Natural killer cell (primary cell): ENCODE measurements at regions not wholly inside any gene's neighbourhood (a gene's known extent, or its start where the extent isn't known, plus 50 kb on each side); places are given as distances from the start of the nearest gene placed in this dataset.

Experiments
- ATAC-seq, 3 donors: fragments of 150-1000 bp in 2 of 3; fragments of 200-7000 bp in 1 of 3; cut with Tn5 transposase; 1 replicate in 1 of 3; 2 replicates in 2 of 3; pipeline ENCODE4 v1.10.0; 2021; ENCODE audit warnings: mild to moderate bottlenecking in 2 of 3, moderate library complexity in 2 of 3
- DNase-seq, 2 donors: peaks; one replicate each; pipeline versions ENCODE4 v3.0.0 to v3.0.0-alpha.2; 2013 to 2021; ENCODE audit warnings: mixed read lengths in 1 of 2
- H3K27ac ChIP-seq: one replicate; pipeline ENCODE4 v1.5.1; 2013; ENCODE audit warnings: mild to moderate bottlenecking, low read length
- H3K27me3 ChIP-seq: one replicate; pipeline ENCODE4 v1.6.1; 2013; ENCODE audit warnings: low read length; ENCODE audit not compliant: control insufficient read depth, insufficient read depth
- H3K36me3 ChIP-seq: one replicate; pipeline ENCODE4 v1.6.1; 2013; ENCODE audit warnings: low read length; ENCODE audit not compliant: control insufficient read depth, insufficient read depth
- H3K4me1 ChIP-seq: one replicate; pipeline ENCODE4 v1.6.1; 2013; ENCODE audit warnings: low read length; ENCODE audit not compliant: control insufficient read depth, insufficient read depth
- H3K4me3 ChIP-seq: one replicate; pipeline ENCODE4 v1.5.1; 2013; ENCODE audit warnings: low read length
- H3K9me3 ChIP-seq: one replicate; pipeline ENCODE4 v1.6.1; 2013; ENCODE audit warnings: low read length; ENCODE audit not compliant: control insufficient read depth, insufficient read depth
- H3K27ac Mint-ChIP-seq, 2 donors: one replicate each; pipeline ENCODE4 v1.8.0; 2022; ENCODE audit warnings: mild to moderate bottlenecking in 2 of 2, mixed read lengths in 2 of 2, moderate library complexity in 1 of 2
- H3K27me3 Mint-ChIP-seq, 2 donors: one replicate each; pipeline ENCODE4 v1.8.0; 2022; ENCODE audit warnings: low read depth in 2 of 2, mixed read lengths in 2 of 2
- H3K36me3 Mint-ChIP-seq: one replicate; pipeline ENCODE4 v1.8.0; 2022; ENCODE audit warnings: mixed read lengths
- H3K4me1 Mint-ChIP-seq, 2 donors: one replicate each; pipeline ENCODE4 v1.8.0; 2022; ENCODE audit warnings: mixed read lengths in 2 of 2
- H3K4me3 Mint-ChIP-seq: one replicate; pipeline ENCODE4 v1.8.0; 2022; ENCODE audit warnings: mild to moderate bottlenecking, moderate library complexity, mixed read lengths
- H3K9me3 Mint-ChIP-seq, 2 donors: one replicate each; pipeline ENCODE4 v1.8.0; 2022; ENCODE audit warnings: mixed read lengths in 2 of 2
- CTCF ChIP-seq: fragments of 200-600 bp; IDR thresholded peaks from one replicate; pipeline ENCODE4 v1.8.0; 2022; ENCODE audit warnings: antibody characterized with exemption
- WGBS: methylation state at CpG from one replicate; pipeline ENCODE4 v1.1.7; 2013; ENCODE audit warnings: missing lambda C conversion rate; ENCODE audit not compliant: insufficient coverage; 5-methylcytosine and 5-hydroxymethylcytosine counted together
- intact Hi-C: fragments of 100-400 bp; cut with micrococcal nuclease; formaldehyde crosslinking; loops from one replicate; pipeline ENCODE4 v1.14.2; 2022

DNA sequence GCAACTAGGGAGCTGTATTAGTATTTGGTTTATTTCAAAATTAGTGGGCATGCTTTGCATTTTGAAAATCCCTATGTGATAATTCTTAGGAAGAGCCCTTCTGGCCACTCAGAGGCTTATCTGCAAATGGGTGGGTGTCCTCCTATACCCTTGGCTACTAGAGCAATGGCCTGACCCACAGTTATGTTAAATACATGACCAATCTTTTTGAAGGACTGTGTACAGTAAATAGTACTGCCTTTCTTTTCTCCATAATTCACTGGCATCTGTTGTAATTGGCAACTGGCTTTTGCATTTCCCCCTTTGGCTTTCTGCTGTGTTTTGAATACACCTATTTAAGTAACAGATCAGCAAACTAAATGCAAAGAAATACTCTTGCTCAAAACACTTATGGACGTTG is 175.4 kb downstream of the ANXA2 start:
- no peak overlapping the region for H3K27ac ChIP-seq
- no peaks in the 10 kb centered on the region for H3K27me3 ChIP-seq
- Mint-ChIP-seq H3K36me3 (no peaks in the 10 kb centered on the region), H3K27ac (no peak overlapping the region), H3K9me3 (no peaks in the 10 kb centered on the region), H3K27me3 (peaks cover 22 to 27% of the 10 kb centered on the region in 2 donors), H3K4me3 (no peak overlapping the region), H3K4me1 (no peaks in the 10 kb centered on the region)
- no peaks in the 10 kb centered on the region for H3K9me3 ChIP-seq
- no peaks in the 10 kb centered on the region for H3K36me3 ChIP-seq
- intact Hi-C loops, result no loop called here
- TF ChIP-seq CTCF, result no peak
- H3K4me3 ChIP-seq, result no peak overlapping the region
- no peaks in the 10 kb centered on the region for H3K4me1 ChIP-seq
- ATAC-seq (no peak), DNase-seq (no peak)
- WGBS, result 56% methylated on average over 1 of the region's 1 CpG

DNA sequence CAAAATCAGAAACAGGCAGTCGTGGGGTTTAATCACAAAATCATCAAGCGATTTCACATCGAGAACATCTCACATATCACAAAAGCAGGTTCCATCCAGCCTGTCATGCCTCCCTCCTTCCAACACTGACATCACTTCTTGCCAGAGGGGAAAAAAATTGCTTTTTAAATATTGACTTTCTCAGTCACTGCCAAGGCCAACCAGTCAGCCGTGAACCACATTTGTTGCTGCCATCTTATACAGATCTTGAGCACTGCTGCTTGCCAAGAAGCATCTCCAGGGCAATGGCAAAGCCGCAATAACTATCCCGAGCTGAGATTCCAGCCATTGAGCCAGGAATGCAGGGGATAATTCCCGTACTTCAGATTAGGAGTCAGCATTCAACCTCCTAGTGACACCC is 174.6 kb downstream of the ANXA2 start:
- H3K36me3 ChIP-seq, result no peaks in the 10 kb centered on the region
- H3K4me3 ChIP-seq, result no peak overlapping the region
- TF ChIP-seq CTCF, result no peak
- H3K4me1 ChIP-seq, result no peaks in the 10 kb centered on the region
- Mint-ChIP-seq H3K27me3 (peaks cover 22 to 28% of the 10 kb centered on the region in 2 donors), H3K4me1 (no peaks in the 10 kb centered on the region), H3K36me3 (no peaks in the 10 kb centered on the region), H3K27ac (no peak overlapping the region), H3K4me3 (no peak overlapping the region), H3K9me3 (no peaks in the 10 kb centered on the region)
- H3K27ac ChIP-seq, result no peak overlapping the region
- DNase-seq, result no peak
- H3K27me3 ChIP-seq, result no peaks in the 10 kb centered on the region
- intact Hi-C loops, result no loop called here
- ATAC-seq, result no peak
- H3K9me3 ChIP-seq, result no peaks in the 10 kb centered on the region
- 82% methylated on average over 7 of the region's 7 CpGs for WGBS

DNA sequence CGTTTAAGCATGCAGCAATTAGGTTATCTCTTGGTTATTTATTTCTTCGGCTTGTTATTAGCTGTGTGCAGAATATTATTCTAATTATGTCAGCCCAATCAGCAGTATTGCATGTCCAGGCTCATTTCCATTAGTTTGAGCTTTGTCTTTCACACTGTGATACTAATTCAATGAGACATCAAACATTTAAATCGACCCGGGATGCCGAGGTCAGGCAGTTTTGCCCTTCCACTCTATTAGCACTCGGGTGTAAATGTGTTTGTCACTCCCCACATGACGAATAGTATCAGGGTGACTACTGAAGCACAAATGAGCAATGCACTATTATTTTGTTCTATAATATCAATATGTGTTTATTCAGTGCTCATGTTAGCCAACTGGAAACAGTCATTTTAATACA is 170.9 kb downstream of the ANXA2 start:
- TF ChIP-seq CTCF, result no peak
- no peak overlapping the region for H3K27ac ChIP-seq
- no peaks in the 10 kb centered on the region for H3K9me3 ChIP-seq
- Mint-ChIP-seq H3K4me1 (no peaks in the 10 kb centered on the region), H3K9me3 (no peaks in the 10 kb centered on the region), H3K27me3 (peaks cover 23 to 30% of the 10 kb centered on the region in 2 donors), H3K36me3 (no peaks in the 10 kb centered on the region), H3K27ac (no peak overlapping the region), H3K4me3 (no peak overlapping the region)
- intact Hi-C loops, result no loop called here
- no peaks in the 10 kb centered on the region for H3K4me1 ChIP-seq
- DNase-seq (no peak), ATAC-seq (no peak)
- H3K4me3 ChIP-seq, result no peak overlapping the region
- H3K27me3 ChIP-seq, result no peaks in the 10 kb centered on the region
- H3K36me3 ChIP-seq, result no peaks in the 10 kb centered on the region
- 84% methylated on average over 6 of the region's 7 CpGs for WGBS

GRCh38 chr15:60228101-60228500 is 169.7 kb downstream of the ANXA2 start:
- H3K36me3 Mint-ChIP-seq, result no peaks in the 10 kb centered on the region
- Histone ChIP-seq H3K36me3 (no peaks in the 10 kb centered on the region), H3K9me3 (no peaks in the 10 kb centered on the region), H3K27ac (no peak overlapping the region), H3K4me1 (no peaks in the 10 kb centered on the region), H3K27me3 (no peaks in the 10 kb centered on the region), H3K4me3 (no peak overlapping the region)
- no peak overlapping the region for H3K27ac Mint-ChIP-seq
- H3K9me3 Mint-ChIP-seq, result no peaks in the 10 kb centered on the region
- H3K27me3 Mint-ChIP-seq, result peaks cover 21 to 29% of the 10 kb centered on the region in 2 donors
- H3K4me1 Mint-ChIP-seq, result no peaks in the 10 kb centered on the region
- no peak for TF ChIP-seq CTCF
- WGBS, result 79% methylated on average over 1 of the region's 3 CpGs
- ATAC-seq, result no peak
- intact Hi-C loops, result no loop called here
- no peak for DNase-seq
- H3K4me3 Mint-ChIP-seq, result no peak overlapping the region
